ENCODE measurements at regions not wholly inside any gene's neighbourhood (a gene's known extent, or its start where the extent isn't known, plus 50 kb on each side); places are given as distances from the start of the nearest gene placed in this dataset.
A peak's percentile ranks its signal among the peaks of the same experiment; 100 is the strongest.
"Not testable (repeated sequence)": the region's sequence is repeated elsewhere in the genome, so short reads cannot be mapped to it uniquely, and the experiment has no call there.

DNA sequence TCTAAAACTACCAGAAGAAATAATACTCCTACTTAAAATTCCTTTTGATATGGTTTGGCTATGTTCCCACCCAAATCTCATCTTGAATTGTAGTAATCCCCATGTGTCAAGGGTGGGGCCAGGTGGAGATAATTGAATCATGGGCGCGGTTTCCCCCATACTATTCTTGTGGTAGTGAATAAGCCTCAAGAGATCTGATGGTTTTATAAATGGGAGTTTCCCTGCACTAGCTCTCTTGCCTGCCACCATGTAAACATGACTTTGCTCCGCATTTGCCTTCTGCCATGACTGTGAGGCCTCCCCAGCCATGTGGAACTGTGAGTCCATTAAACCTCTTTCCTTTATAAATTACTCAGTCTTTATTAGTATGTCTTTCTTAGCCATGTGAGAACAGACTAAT is 390.5 kb downstream of the CHSY3 start:
- DNase-seq: not testable (repeated sequence)

DNA sequence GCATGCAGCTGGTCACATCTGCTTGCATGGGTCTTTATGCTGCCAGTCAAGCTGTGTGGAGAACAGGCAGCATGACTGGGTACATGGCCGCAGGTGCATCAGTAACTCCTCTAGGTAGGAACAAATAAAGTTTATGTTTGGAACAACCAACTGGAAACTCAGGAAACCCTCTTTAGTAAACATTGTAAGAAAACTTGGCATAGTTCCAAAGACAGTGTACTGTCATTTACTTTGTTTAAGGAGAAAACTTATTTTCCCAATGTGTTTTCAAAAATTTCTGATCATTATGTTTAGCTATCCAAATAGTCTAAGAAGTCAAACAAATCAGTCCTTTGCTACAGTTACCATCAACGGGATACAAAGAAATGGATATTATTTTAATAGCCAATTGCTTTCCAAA is 386.0 kb downstream of the CHSY3 start:
- no peak for DNase-seq

DNA sequence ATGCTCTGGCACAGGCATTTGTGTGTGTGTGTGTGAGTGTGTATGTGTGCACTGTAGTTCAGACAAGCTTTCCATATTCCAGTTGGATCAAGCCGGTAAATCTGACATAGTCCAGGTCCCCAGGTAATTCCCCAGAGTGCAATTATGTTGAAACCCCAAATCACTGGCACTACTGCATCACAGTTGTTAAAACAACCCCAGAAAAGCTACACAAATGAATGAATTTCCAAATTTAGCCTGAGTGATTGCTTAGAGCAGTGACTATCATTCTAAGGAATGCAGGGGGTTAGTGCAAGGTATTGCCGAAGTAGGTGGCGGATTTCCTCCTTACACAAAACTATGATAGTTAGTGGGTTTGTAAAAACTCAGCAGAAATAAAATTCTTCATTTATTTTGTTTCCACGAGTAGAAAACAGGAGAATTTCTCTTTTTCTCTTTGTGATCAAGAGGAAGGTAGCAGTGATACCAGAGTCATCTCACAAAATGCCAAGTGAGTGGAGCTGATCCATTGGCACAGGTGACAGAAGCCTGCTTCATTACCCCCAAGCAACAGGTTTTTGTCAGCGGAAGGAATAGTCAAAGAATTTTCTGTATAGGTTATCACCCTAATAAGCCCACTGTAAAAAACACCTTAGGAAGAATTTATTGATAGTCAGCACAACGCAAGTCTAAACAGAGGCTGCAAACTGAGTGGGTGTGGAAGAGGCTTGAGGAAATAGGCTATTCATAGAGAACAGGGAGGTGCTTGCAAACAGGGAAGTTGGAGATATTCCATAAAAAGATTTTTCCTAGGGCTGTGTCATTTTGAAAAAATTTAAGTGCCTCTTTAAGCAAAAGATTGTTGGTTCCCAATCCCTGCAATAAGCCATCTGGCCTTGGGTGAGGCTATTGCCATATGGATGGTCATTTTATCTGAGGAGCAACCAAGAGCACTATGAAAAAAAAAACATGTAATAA is 385.1 kb downstream of the CHSY3 start:
- DNase-seq: no peak

DNA sequence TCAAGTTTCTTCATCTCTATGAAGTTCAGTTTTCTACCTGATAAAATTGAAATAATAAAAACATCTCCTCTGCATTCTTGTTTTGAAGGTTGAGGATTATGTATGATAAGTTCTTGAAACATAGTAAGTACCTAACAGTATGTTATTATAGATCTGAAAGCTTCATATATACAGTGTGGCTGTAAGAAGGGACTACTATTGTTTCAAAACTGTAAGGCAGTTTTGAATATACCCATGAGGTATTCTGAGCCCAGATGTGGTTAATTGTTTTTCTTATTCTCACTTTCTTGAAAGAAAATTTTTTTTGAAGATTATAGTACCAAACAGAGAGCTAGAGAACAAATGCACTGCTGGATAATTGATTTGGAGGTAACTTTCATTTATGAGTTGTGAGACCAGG is 383.2 kb downstream of the CHSY3 start:
- DNase-seq: no peak

DNA sequence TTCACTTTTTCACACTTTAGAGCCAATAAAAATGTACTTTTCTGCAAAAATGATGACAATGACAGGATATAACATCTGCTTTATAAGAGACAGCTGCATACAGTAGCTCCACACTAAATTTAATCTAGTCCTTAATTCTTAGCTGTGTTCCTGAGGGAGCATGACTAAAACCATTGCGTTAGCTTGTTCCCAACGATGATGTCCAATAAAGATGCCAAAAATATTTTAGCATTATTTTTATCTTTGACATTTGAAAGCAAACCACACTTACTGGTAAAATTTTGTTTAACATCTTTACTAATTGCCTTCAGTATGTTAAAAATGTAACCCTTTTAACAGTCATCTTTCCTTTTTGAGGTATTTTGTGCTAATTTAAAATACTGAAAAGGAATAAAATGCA is 382.7 kb downstream of the CHSY3 start:
- no peak for DNase-seq

DNA sequence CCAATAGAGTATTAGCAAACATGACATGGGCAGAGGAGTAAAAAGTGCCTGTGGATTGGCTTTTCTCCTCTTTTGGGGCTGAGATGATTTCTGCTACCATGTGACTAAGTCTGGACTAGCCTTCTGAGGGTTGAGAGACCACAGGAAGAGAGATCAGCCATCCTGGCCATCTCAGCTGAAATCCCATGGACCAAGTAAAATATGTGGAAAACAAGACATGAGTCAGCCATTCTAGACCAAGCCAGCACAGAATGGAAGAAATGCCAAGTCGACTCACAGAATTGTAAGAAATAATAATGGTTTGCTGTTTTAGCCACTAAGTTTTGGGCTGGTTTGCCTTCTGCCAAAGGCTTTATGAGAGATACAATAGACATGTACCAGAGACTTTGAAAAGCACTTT is 377.8 kb downstream of the CHSY3 start:
- DNase-seq: no peak

DNA sequence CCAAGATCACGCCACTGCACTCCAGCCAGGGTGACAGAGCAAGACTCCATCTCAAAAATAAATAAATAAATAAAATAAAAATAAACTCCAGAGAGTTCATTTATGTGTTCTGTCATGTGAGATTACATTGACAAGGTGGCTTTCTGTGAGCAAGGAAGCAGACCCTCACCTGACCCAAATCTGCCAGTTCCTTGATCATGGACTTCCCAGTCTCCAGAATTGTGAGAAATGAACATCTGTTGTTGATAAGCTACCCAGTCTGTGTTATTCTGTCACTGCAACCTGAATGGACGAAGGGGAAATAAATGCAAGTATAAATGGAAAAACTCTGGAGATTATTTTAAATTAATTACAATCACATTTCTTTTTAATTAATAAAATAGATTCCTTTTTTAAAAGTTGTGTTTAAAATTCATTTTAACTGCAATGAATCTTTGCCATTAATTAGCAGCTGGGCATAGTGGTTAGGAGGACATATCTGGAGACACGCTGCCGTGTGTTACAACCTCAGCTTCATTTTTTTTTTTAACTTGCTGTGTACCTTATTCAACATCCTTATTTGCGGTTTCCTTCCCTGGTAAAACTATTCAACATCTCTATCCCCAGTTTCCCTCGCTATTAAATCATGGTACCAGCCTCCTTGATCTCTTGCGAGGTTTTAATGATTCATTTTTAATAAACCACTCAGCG is 376.4 kb downstream of the CHSY3 start:
- no peak for DNase-seq

DNA sequence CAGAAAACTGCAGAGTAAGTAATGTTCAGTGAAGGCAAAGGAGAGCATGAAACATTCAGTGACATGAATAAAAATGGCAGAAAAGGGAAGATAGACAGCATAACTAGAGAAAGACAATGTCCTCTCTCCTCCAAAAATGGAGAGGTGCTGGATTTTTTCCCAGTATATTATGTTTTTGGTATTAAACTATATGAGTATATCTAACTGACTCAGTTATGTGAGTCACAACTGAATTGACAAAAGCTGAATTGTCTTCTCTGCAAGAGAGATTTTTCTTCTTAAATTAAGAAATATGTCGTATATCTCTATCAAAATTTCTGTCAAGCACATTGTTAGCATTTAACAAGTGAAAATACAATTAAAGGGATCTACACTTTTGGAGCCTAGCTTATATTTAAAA is 375.1 kb downstream of the CHSY3 start:
- DNase-seq: no peak

DNA sequence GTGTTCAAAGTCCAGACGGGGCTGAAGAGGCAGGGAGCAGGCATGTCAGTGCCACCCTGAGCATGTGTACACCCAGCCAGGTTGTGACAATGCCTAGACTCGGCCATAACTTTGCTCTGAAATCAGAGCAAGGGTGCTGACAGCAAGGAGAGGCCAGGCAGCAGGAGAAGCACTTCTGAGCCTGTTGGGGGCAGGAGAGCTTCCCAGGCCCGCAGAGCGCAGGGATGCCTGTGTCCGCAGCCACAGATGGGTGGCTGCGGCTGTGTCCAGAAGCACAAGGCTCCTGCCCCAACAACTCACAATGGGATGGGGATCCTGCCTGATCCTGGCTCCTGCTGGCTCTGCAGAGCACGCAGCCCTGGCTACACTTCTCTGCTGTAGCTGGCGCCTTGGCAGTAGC is 373.9 kb downstream of the CHSY3 start:
- DNase-seq: peak in 1 of 2 experiments; percentile 1

DNA sequence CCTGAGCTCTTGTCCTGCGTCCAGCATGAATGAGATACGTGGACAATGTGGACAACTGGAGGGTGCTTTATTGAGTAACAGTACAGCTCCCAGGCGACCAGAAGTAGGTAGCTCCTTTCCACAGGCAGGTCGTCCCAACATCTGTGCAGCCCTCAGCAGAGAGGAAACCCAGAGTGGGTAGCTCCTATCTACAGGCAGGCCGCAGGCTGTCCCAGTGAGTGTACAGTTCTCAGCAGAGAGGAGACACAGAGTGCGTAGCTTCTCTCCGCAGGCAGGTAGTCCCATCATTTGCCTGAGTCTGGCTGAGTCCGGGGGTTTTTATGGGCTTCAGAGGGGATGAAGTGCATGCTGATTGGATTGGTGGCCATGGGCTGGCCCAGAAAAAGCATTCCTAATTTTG is 373.3 kb downstream of the CHSY3 start:
- no peak for DNase-seq

DNA sequence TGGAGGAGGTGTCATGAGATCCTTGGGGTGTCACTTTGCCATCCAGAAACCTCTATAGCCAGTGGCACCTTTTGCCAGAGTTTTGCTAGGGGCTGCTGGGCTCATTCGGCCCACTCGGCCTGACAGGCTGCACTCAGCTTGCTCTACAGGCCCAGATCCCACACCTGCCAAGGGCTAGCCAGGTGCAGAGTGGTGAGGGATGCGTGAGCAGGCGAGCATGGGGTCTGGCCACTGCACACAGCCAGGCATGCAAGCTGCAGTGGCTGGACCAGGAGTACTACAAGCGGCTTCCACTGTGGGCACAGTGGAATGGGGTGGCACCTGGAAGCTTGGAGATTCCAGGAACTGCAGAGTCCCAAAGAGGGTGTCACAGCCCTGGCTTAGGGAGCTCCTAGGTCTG is 372.7 kb downstream of the CHSY3 start:
- DNase-seq: no peak

DNA sequence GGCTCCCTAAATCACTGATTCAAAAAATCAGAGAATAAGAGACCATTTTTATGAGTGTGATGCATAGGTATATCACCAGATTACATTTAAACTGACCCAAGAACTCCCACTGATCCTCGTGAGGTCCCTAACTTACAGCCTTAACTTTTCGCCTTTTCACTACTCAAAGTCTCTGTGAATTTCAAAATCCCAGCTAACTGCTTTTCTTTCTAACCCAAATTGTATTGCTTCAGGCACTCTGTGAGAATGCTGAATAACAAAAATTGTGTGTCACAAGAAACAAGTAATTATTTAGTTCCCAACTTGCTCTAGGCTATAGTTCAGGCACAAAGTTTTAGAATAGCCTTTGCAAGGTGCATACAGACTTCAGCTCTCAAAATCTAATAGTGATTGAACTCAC is 368.6 kb downstream of the CHSY3 start:
- no peak for DNase-seq

DNA sequence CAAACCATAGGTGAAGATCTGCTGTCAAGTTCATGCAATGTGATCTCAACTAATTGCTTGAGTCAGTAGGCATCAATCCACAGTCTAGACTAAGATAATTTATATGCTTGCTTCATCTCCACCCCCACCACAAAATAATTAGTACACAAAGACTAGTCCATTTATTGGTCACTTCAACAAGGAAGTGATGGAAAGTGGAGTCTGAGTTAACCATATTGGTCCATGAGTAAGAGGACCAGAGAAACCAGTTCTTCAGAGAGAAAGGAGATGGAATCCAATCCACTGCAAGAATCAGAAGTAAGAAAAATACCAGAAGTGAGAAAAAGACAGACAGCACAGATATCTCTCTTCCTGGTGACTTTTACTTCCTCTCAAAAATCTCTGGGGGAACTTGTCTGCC is 366.5 kb downstream of the CHSY3 start:
- DNase-seq: no peak

DNA sequence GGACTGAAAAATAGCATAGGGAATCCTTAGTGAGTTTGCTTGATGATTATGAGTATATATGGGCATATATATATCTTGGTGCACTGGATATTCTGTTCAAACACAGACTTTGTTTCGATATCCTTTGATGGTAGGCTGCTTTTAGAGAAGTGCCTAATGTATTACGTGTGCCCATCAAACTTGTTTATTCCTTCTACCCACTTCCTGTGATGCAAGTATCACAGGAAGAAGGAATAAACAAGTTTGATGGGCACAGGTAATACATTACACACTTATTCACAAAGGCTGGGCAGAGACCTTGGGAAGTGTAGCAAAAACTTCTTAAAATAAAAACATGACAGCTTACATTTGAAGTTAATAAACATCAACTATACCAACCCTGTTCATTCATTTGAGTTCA is 364.2 kb downstream of the CHSY3 start:
- DNase-seq: no peak

DNA sequence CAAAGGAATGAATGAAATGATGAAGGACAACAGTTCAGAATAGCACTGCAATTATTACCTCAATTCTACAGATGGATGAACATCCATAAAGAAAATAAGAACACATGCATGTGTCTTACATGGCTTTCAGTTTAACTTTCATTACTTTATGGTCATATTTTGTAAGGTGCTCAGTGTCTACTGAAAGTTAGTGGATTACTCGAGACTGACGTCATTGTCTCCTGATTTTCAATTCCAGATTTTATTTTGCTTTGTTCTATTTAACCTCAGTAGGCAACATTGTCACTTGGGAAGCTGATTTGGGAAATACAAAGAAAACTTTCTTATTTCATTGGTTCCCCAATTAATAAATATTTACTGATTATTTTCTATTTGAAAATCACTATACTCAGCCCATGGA is 363.7 kb downstream of the CHSY3 start:
- DNase-seq: no peak

DNA sequence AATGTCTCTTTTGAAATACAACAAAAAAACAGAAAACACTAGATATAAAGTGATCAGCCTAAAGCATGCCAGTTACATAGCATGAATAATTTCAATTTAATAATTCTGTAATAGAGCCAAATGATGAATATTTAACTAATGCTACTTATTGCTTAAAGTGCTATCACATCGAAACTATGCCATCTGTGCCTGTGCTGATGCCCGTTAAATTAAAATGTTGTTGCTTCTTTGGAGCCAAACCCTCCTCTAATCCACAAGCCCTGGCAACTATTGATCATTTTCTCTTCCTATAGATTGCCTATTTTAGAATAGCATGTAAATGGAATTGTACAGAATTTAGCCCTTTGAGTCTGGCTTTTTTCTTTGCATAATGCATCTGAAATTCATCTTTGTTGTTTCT is 356.2 kb downstream of the CHSY3 start:
- DNase-seq: no peak

DNA sequence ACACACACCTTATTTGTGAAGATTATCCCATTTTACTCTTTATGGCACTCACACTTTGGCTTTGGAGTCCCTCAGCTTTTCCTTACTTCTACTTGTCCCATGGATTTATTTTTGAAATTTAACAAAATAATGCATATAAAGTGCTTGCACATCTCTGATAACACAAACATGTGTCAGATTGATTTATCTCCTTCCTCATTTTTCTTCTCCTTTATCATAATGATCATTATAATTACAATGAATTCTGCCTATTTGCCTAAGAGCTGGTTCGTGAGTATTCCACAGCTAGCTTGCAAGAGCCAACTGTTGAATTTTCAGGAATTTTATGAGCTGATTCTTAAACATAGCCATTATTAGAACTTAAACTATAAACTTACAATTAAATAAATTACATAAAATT is 347.7 kb downstream of the CHSY3 start:
- no peak for DNase-seq

DNA sequence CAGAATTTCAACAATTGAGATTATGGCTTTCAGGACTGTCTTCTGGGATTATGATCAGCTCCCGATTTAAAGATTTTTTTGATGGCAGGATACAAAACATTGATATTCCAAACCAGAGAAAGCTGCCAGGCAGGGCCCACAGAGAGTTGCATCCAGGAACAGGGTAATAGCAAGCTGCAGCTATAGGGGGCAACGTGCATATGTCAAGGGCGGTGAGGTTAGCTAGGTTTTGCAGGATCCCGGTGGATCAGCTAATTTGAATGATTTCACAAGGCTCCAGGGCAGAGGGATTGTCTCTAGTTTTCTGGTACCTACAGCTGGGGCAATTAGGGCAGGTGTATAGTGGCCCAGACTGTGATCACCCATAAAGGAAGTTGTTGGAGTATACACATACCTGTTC is 339.4 kb downstream of the CHSY3 start:
- DNase-seq: no peak

DNA sequence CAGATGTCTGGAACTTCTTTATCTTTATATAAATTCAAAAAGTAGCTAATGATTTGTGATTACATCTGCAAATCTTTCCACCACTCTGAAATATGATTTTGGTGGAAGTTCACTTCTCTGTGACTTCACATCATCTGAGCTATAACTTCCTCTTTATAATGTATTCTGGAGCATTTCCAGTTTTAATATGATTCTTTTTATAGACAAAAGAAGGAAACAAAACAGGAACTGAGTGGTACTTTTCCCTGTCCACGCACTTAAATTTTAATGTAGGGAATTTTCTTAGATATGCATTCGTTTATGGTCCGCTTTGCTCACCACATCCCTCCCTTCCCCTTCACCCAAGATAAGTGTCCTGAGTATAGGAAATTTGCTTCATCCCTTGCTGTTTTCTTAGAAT is 333.5 kb downstream of the CHSY3 start:
- DNase-seq: no peak
